CD4-positive, alpha-beta T cell treated with Interleukin-12 subunit alpha and Interleukin-12 subunit beta, for 1 hour (primary cell): ENCODE measurements at regions not wholly inside any gene's neighbourhood (a gene's known extent, or its start where the extent isn't known, plus 50 kb on each side); places are given as distances from the start of the nearest gene placed in this dataset.

Experiments used
- DNase-seq: peaks from one replicate; pipeline ENCODE4 v3.0.0-alpha.2; 2020

DNA sequence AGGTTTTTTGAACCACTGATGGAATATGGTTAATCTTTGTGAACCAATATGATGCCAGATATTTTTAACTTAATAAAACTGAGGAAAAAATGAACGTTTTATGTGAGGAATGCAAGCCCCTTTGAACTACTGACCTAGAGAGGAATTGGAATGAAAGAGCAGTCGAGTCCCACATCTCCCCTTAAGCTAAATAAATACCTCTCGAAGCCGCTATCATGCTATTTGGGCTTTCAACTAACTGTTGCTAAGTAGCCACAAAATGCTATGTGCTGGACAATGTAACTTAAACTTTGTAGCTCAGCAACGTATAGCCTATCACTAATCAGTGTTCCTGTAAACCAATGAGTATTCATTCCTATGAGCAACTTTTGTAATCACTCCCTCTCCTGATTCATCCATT is 1037.2 kb downstream of the SQOR start:
- DNase-seq = no peak

DNA sequence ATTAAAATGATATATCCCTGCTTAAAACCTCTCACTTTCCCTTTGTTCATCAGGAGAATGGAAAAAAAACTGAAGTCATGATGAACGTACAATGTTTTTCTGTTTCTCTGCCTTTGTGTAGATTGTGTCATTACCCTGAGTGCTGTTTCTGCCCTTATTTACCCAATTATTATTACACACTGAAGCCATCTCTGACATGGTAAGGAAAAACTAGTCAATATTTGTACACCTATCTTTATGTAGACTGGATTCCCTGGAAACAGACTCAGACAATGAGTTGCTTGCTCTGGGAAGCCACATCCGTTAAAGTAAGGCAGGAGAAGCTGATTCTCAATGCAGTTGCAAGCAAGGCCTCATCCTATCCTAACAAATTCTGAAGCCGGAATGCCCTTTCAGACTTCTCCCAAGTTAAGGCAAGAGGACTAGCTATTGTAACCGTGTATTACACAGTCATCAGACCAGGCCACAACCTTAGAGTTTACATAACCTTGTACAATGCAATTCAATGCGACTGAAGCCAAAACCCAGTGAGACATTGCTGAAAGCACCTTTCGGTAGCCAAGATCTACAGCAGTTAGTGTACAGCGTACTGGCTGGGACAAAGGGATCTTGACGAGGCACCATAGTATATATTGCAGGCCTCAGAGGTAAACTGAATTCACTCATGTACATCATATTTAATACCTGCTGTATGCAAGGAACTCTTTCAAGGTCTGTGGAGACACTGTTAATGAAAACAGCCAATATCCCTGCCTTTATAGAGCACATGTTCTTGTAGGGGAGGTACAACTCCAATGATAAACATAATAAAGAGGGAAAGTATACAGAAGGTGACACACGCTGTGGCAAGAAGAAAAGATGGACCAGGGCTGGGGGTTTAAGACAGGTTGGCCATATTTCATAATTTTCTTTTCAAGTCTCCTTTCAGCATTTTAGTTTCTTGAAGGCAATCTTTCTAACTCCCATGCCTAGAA is 1040.8 kb upstream of the SEMA6D start:
- DNase-seq = no peak

- DNase-seq = no peak
These were observed 1039.8 kb upstream of the SEMA6D start for GRCh38 chr15:46677491-46677890.

DNA sequence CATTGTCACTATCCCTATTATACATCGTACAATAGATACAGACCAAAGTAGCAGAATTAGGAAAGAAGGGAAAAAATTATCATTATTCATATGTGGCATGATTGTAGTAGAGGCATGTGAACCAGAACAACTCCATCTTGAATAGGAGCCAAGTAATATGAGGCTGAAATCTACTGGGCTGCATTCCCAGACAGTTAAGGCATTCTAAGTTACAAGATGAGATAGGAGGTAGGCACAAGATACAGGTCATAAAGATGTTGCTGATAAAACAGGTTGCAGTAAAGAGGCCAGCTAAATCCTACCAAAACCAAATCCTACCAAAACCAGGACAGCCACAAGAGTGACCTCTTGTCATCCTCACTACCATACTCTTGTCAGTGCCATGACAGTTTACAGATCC is 1035.4 kb upstream of the SEMA6D start:
- DNase-seq = no peak

DNA sequence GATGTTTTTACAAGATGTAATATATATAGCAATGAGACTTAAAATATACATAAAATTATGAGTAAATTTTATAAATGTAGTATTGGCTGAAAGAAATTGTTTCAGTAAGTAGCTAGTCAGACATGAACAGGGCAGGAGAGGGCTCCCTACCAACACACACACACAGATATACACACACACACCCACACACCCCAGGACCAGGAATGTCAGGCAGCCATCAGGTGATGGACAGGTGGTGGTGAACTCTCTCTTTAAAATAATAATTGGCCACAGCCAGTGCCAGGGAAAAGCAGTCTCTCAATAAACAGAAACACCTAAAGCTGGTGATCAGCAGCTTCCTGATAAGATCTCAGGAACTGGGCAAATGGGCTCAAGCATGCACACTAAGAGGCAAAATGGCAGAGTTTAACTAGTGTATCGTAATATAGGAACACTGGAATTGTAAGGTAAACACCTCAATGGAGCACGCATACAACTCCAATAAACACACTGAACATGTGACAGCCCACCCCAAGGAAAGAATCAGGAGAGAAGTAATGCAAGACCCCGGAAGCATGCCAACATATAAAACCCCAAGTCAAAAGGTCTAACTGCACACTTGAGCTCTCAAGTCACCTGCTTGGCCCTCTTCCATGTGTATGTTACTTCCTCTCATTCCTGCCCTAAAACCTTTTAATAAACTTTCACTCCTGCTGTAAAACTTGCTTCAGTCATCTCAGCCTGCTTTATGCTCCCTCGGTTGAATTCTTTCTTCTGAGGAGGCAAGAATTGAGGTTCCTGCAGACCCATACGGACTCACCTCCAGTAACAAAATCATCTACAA is 1034.1 kb upstream of the SEMA6D start:
- no peak for DNase-seq

DNA sequence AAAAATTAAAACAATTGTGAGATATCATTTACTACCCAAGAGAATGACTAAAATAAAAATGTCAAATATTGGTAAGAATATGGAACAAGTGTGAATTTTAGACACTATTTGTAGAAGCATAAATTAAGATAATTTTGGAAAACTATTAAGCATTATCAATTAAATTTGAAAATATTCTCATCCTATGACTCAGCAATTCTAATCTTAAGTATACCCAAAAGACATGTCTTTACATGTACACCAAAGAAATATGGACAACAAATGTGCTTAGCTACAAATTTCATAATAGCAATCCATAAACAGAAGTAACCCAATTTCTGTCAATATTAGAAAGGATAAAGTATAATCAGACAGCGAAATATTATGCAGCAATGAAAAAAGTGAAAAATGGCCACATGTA is 1032.2 kb upstream of the SEMA6D start:
- DNase-seq = no peak

DNA sequence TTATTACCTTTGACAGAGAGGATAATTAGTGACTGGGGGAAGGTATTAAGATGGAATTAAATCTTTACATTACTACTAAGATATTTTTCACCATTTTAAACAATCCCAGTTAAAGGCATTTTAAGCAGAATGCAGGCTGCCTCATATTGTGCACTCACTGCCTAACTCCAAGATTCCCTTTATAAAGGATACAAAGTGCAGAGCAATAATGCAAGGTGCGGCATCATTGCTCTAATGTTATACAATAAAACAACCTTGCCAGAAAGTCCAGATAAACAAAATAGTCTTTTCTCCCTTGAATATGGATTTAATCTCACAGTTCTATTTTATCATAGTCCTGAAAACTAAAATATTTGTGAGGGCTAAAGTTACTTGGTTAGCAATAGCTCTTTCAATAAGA is 1031.6 kb upstream of the SEMA6D start:
- DNase-seq = no peak

DNA sequence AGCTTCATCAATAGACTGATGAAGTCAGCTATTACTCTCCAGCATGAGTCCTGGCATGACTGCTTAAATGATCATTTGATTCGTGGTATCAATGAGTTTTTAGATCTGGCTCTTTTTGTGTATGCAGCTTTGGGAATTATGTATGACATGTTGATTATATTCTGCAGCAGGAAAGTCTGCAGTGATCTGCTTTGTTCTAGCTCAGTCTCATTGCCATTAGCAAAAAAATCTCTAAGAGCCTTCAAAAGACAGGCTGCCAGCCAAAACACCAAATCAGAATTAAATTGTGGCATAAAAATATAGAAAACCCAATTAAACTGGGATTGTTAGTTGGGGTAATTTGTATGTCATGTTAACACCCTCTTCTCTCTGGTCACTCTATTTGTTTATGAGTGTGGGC is 1021.0 kb upstream of the SEMA6D start:
- DNase-seq = no peak

- DNase-seq = no peak
These were observed 1016.0 kb upstream of the SEMA6D start for GRCh38 chr15:46701346-46701745.

DNA sequence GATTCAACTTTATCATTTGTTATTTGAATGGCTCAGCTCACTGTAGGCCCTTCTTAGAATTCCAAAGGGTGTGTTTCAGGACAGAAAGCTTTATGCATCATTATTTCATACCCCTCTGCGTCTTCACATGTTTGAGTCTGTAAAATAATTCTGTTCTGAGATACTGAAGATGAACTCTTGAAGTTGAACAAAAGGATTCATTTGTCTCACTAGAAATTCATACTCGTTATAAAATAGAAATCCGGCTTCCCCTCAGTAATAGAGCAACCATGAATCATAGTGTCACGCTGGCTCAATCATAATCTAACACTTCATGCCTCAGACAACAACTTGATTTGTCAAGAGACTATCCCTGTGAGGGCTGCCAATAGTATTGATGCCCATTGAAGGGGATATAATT is 1015.4 kb upstream of the SEMA6D start:
- no peak for DNase-seq

DNA sequence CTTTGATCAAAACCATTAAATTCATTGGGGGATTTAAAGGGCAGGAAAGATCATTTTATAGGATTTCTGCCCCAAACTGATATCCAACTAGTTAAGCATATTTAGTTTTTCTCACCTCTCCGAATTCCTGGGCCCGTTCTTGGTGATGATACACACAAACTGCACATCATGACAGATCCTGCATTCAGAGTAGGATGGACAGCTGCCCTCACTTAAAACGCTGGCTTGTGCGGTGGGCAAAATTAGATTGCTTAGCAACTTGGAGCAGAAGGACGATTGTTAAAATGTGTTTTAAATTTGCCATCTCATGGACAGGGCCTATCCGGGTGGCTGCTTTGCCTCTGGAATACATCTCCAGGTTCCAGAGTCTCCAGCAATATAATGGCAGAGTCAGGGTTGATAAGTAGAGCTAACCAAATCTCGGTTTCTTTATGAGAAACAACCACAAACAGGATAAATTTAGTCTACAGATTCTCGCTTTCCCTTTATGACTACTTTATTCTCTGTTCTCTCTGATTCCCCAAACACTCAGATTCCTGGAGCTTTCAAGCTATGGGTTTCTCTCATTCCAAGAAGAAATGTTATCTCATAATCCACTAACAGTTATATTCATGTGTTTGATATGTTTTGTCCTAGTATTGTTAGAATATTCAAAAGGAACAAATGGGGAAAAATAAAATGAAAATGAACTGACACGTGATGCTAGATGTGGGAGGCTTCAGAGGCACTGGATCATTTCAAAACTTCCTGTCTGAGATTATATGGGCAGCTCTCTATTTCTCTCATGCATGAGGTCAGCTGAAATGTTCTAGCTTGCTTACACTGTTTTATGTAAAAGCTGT is 1014.1 kb upstream of the SEMA6D start:
- DNase-seq = no peak

DNA sequence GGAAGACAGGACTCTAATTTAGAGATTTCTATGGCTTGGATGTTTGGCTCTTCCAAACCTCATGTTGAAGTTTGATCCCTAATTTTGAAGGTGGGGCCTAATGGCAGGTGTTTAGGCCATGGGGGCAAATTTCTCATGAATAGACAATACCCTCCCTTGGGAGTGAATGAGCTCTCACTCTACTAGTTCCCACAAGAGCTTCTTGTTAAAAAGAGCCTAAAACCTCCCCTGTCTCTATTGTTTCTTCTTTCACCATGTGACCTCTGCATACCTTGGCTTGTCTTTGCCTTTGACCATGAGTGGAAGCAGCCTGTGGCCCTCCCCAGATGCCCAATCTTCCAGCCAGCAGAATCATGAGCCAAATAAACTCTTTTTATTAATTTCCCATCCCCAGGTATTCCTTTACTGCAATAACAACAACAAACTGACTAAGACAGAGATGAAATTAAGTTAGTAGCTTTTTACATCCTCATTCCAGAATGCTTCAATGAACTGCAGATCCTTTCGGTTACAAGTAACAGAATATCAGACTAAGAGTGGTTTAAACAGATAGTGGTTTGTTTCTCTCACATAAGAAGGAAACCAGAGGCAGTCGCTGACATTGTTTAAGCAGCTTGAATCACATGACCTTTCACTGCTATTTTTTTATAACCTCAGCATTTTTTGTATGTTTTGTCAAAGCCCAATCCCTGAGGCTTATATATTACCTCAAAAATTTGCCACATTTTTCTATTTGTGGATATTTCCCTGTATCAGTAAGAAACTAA is 1013.3 kb upstream of the SEMA6D start:
- no peak for DNase-seq

DNA sequence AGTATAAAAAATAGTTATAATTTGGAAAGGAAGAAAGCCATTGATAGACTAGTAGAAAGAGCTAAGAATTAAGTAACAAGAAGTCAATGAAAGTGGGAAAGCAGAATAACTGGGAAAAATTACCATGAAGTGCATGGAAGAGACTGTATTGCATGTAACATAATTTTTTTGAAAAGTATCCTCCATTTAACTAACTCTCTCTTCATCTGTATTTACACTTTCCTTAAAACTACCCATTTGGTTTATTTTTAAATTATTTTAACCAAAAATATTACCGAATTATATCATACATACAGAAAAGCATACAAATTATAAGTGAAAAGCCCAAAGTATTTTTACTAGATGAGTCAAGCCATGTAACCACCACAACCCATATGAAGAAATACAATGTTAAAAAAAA is 1009.9 kb upstream of the SEMA6D start:
- no peak for DNase-seq

DNA sequence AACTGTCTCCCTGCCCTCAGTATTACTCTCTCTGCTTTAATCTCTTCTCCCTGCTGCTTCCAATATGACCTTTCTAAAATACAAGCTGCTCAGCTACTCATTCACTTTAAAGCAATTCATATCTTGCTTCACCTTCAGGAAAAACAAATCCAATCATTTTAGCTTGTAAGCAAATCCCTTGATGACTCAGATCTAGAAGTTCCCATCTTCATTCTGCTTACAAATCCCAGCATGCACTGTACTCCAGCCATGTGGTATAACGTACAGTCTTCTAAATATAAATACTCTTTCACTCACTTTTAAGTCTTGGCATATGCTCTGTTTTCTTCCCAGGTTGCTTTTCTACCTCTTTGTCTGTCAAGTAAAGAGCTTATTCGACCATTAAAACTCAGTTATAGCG is 1009.1 kb upstream of the SEMA6D start:
- DNase-seq = no peak

DNA sequence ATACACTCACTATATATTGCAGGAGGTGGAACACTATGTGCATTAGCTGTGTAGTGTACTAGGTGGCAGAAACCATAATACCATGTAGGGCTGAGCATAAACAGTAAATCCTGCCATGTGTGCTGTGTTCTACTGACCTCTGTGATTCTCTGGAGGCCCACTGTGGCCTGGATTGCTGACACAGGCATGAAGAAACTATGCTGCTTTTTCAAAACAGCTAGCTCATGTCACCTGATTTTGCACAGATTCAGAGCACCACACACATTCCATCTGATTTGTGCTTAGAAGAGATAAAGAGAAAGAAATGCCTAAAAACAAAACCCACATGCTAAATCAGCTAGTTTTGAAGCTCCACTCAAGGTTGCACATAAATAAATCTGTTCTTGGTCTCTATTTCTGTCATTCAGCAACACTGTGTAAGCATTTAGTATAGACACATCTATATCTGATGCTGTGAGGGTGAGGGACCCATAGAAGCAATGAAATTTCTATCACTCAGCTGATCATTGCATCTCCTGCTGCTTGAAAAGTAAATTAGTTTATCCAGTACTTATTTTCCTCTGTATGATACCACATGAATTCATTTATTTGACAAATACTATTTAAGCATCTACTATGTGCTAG is 1007.7 kb upstream of the SEMA6D start:
- no peak for DNase-seq

DNA sequence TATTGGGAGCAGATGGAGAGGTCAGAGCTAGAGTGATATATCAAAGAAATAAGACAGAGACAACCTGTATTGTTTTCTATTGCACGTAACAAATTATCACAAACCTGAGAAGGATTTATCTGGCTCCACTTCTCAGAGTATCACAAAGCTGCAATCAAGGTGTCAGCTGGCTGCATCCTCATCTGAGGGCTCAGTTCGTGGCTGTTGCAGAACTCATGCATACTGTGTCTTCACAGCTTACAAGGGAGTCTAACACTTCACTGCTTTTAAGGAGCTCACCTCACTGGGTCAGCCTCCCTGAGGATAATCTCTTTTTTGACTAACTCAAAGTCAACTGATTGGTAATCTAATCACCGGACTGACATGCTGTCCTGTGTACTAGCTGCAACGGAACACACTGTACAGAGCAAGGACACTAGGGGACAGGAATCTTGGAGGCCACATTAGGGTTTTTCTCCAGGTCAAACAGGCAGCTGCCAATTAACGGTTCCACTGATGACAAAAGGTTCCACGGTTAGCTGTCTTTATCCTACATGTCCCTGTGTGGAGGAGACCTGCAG is 1006.8 kb upstream of the SEMA6D start:
- DNase-seq = no peak

DNA sequence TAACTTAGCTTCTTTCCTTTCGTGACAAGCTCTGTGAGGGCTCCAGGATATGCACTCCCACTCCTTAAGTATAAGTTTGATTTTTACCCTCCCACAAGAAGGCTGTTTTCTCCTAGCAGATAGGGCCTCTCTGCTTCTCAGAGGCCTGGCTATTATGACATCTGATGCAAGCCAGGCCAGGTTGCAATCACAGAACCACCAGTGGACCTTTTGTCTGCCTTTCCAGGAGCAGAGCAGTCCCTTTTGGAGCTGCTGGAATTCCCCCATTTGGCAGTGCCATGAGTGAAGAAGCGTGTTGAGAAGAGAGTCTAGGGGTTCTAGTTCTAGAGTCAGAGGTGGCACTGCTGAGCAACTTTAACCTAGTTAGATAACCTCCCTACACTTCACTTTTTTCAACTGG is 1004.3 kb upstream of the SEMA6D start:
- no peak for DNase-seq

GRCh38 chr15:46714950-46715349 is 1002.4 kb upstream of the SEMA6D start:
- no peak for DNase-seq

DNA sequence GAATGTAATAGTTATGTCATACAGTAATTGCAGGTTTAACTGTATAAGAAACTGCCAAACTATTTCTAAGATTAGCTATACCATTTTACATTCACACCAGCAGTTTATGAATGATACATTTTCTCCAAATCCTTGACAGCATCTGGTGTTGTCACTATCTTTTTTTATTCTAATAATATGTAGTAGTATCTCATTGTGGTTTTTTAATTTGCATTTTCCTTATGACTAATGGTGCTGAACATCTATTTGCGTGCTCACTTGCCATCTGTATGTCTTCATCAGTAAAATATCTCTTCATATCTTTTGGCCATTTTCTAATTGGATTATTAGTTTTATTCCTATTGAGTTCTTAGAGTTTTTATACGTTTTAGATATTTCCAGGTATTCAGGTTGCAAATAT is 994.0 kb upstream of the SEMA6D start:
- DNase-seq = no peak

GRCh38 chr15:46732060-46732459 is 985.2 kb upstream of the SEMA6D start:
- DNase-seq = no peak

DNA sequence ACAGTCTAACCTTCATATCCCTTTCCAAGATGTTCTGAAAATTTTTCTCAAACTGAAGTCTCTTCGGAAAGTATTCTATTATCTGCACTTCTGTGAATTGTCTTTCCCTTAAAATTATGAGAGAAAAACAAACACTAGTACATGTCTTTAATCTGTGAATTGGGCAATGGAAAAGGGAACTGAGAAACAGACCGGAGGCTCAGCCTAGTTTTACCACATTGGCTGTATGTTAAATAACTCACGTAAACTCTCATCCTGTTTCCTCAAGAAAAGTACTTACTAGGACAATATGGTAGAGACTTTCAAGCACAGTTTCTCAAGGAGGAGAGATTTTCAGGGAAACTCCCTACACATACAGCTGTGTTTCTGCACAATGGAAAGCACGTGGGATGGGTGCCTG is 982.2 kb upstream of the SEMA6D start:
- no peak for DNase-seq

DNA sequence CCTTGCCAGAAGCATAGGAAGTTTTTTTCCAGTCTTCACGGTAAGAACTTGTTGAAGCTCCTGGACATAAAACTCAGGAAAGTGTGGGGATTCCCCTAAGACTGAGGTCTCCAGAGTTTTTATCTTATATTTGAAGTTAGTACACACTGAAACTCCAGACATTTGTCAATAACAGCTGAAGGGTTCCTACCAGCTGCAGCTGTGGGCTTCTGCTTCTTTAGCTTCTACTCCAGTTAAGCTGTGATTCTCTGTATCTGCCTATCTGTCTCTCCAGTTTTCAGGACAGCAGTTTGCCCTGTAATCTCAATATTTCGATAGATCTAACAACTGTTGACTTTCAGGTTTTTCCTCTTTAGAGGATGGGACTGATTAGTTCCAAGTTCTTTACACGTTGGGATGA is 966.0 kb upstream of the SEMA6D start:
- DNase-seq = no peak
